GM21723 (cell line): ENCODE measurements at regions not wholly inside any gene's neighbourhood (a gene's known extent, or its start where the extent isn't known, plus 50 kb on each side); places are given as distances from the start of the nearest gene placed in this dataset.
"Not testable (repeated sequence)": the region's sequence is repeated elsewhere in the genome, so short reads cannot be mapped to it uniquely, and the experiment has no call there.

Experiments
- ATAC-seq: cut with Tn5 transposase; IDR thresholded peaks from one replicate; pipeline ENCODE4 v1.9.1; 2021; ENCODE audit warnings: mild to moderate bottlenecking, moderate library complexity; ENCODE audit not compliant: unreplicated experiment

- ATAC-seq = peak; percentile 35
Observed at GRCh38 chr4:49153011-49153410, 166.9 kb downstream of the CWH43 start.

DNA sequence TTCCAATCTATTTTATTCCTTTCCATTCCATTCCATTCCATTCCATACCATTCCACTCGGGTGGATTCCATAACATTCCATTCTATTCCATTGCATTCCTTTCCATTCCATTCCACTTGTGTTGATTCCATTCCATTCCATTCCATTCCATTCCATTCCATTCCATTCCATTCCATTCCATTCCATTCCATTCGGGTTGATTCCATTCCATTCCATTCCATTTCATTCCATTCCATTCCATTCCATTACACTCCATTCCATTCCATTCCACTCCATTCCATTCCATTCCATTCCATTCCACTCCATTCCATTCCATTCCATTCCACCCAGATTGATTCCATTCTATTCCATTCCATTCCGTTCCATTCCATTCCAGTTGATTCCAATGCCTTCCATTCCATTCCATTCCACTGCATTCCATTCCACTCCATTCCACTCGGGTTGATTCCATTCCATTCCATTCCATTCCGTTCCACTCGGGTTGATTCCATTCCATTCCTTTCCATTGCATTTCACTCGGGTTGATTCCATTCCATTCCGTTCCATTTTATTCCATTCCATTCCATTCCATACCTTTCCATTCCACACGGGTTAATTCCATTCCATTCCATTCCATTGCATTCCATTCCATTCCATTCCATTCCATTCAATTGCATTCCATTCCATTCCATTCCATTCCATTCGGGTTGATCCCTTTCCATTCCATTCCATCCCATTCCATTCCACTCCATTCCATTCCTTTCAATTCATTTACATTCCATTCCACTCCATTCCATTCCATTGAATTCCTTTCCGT is 168.4 kb downstream of the CWH43 start:
- peak; percentile 78 for ATAC-seq

- ATAC-seq = not testable (repeated sequence)
Observed at GRCh38 chr4:49155270-49155669, 169.2 kb downstream of the CWH43 start.

- not testable (repeated sequence) for ATAC-seq
Observed at GRCh38 chr4:49156309-49156708, 170.2 kb downstream of the CWH43 start.

DNA sequence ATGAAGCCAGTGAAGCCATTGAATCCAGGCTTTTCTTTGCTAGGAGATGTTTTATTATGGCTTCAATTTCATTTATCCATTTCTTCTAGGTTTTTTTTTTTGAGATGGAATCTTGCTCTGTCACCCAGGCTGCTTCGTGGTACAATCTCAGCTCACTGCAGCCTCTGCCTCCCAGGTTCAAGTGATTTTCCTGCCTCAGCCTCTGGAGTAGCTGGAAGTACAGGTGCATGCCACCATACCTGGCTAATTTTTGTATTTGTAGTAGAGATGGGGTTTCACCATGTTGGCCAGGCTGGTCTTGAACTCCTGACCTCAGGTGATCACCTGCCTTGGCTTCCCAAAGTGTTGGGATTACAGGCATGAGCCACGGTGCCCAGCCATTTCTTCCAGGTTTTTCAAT is 171.6 kb downstream of the CWH43 start:
- ATAC-seq = not testable (repeated sequence)

GRCh38 chr4:49161111-49161541 is 175.1 kb downstream of the CWH43 start:
- not testable (repeated sequence) for ATAC-seq

- ATAC-seq = not testable (repeated sequence)
Observed at GRCh38 chr4:49164916-49165315, 178.8 kb downstream of the CWH43 start.

GRCh38 chr4:49177847-49178246 is 191.8 kb downstream of the CWH43 start:
- not testable (repeated sequence) for ATAC-seq

DNA sequence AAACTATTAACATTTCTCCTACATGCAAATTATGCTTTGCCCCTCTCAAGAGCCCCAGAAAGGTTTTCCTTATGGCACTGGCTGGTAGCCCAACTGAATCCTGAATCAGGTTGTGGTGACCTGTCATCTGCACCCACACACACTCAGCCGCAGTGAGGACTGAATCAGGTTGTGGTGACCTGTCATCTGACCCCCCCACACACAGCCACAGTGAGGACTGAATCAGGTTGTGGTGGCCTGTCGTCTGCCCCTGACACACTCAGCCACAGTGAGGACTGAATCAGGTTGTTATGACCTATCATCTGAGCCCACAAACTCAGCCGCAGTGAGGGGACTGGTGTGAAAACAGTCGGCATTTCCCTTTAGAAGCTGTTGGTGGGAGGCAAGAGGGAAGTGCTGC is 195.0 kb downstream of the CWH43 start:
- ATAC-seq = not testable (repeated sequence)

- ATAC-seq = not testable (repeated sequence)
Observed at GRCh38 chr4:49211396-49212194, 225.5 kb downstream of the CWH43 start.

- ATAC-seq = not testable (repeated sequence)
Observed at GRCh38 chr4:49213250-49213649, 227.2 kb downstream of the CWH43 start.

- ATAC-seq = not testable (repeated sequence)
Observed at GRCh38 chr4:49213750-49214149, 227.7 kb downstream of the CWH43 start.

GRCh38 chr4:49214453-49215081 is 228.5 kb downstream of the CWH43 start:
- ATAC-seq = not testable (repeated sequence)

DNA sequence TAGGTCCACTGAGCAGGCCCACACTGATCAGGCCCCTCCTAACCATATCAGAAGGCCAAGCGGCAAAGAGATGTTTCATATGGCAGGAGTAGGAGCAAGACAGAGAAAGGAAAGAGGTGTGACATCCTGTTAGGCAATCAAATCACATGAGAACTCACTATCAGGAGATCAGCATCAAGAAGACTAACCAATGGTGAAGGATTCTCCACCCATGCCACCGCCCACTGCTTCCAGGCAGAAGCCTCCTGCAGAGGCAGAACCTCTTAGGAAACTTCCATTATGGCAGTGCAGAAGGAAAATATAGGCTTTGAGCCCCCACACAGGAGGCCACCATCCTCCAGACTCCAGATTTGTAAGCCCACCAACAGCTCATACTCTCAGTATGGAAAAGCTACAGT is 229.0 kb downstream of the CWH43 start:
- not testable (repeated sequence) for ATAC-seq

DNA sequence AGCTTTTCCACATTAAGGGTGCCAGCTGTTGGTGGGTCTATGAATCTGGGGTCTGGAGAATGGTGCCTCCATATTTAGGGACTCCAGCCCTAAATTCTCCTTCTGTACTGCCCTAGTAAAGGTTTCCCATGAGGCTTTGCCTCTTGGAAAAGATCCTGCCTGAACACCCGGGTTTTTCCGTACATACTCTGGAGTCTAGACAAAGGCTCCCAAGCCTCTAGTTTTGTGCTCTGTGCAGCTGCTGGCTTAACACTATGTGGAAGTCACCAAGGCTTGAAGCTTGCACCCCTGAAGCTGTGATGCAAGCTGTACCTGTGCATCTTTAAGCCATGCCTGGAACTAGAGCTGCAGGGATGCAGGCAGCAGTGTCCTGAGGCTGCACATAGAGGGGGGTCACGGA is 230.5 kb downstream of the CWH43 start:
- ATAC-seq = not testable (repeated sequence)

- no peak for ATAC-seq
Observed at GRCh38 chr4:49217492-49217891, 231.4 kb downstream of the CWH43 start.

DNA sequence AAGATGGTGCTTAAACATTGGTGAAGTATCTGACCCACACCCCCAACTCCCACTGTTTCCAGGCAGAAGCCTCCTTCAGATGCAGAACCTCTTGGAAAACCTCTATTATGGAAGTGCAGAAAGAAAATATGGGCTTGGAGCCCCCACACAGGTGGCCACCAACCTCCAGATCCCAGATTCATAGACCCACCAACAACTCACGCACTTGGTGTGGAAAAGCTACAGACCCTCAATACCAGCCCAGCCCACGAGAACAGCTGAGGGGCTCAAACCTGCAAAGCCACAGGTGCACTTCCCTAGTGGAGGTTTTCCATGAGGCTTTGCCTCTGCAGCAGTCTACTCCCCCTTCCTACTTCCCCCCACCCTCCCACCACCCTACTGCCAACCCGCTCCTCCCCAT is 232.0 kb downstream of the CWH43 start:
- ATAC-seq = not testable (repeated sequence)

DNA sequence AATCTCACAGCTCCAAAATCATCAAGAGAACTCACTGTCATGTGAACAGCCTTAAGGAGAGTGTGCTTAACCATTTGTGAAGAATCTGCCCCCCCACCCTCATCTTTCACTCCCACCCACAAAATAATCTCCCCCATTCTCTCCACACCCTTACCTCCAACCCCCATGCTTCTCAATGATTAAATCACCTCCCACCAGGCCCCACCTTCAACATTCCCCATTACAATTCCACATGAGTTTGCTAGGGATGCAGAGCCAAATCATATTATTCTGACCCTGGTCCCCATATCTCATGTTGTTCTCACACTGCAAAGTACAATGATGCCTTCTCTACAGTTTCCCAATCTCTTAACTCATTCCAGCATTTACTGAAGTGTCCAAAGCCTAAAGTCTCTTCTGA is 232.9 kb downstream of the CWH43 start:
- not testable (repeated sequence) for ATAC-seq

GRCh38 chr4:49219489-49220225 is 233.6 kb downstream of the CWH43 start:
- not testable (repeated sequence) for ATAC-seq

DNA sequence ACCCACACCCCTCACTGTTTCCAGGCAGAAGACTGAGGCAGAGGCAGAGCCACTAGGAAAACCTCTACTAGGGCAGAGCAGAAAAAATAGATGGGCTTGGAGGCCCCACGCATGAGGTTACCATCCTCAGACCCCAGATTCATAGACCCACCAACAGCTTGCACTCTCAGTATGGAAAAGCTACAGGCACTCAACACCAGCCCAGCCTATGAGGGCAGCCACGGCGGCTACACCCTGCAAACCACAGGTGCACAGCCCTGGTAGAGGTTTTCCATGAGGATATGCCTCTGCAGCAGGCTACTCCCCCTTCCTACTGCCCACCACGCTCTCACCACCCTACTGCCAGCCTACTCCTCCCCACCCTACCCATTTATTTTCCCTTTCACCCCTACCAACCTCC is 235.1 kb downstream of the CWH43 start:
- no peak for ATAC-seq

GRCh38 chr4:49222810-49223209 is 236.7 kb downstream of the CWH43 start:
- ATAC-seq = not testable (repeated sequence)
